ENCODE measurements at regions not wholly inside any gene's neighbourhood (a gene's known extent, or its start where the extent isn't known, plus 50 kb on each side); places are given as distances from the start of the nearest gene placed in this dataset.

DNA sequence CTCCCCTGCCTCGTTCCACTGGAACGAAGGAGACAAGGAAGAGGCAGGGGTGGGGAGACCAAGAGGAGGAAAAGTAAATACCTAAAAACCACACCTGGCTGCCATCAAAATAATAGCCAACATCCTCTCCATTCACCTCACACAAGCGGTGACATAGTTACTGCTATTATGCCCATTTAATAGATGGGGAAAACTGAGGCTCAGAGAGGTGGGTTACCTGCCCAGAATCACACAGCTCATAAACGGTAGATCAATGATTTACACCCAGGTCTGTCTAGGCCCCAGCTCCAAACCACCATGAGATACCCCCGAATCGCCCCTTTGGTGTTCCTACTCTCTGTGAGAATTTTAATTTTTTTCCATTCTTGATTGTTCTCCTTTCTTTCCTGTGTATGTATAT lies 253.8 kb downstream of the BMP7 start:
- no peaks in the 10 kb centered on the region for H3K79me2 ChIP-seq (ENCODE audit: low read depth)
- no peak overlapping the region for H3K9ac ChIP-seq
- peaks cover 39% of the 10 kb centered on the region for H3K4me1 ChIP-seq
- H3K9me3 Mint-ChIP-seq, result no peaks in the 10 kb centered on the region
- no peaks in the 10 kb centered on the region for H4K20me1 ChIP-seq (ENCODE audit: low read depth)
- H3K4me3 ChIP-seq, result no peak overlapping the region
- no peak for DNase-seq (ENCODE audit: low spot score)
- peaks cover 15% of the 10 kb centered on the region for H3F3A ChIP-seq (ENCODE audit: low read depth)
- no peak overlapping the region for H2AFZ ChIP-seq (replicated peaks)
- no peak for TF ChIP-seq EZH2 (IDR thresholded peaks at IDR 0.05)
- no peak for TF ChIP-seq EZH2phosphoT487 (IDR thresholded peaks at IDR 0.05)
- TF ChIP-seq, protein P1, sequence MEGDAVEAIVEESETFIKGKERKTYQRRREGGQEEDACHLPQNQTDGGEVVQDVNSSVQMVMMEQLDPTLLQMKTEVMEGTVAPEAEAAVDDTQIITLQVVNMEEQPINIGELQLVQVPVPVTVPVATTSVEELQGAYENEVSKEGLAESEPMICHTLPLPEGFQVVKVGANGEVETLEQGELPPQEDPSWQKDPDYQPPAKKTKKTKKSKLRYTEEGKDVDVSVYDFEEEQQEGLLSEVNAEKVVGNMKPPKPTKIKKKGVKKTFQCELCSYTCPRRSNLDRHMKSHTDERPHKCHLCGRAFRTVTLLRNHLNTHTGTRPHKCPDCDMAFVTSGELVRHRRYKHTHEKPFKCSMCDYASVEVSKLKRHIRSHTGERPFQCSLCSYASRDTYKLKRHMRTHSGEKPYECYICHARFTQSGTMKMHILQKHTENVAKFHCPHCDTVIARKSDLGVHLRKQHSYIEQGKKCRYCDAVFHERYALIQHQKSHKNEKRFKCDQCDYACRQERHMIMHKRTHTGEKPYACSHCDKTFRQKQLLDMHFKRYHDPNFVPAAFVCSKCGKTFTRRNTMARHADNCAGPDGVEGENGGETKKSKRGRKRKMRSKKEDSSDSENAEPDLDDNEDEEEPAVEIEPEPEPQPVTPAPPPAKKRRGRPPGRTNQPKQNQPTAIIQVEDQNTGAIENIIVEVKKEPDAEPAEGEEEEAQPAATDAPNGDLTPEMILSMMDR (IDR thresholded peaks at IDR 0.05), result no peak
- peaks cover 42% of the 10 kb centered on the region for H3K4me1 Mint-ChIP-seq
- no peaks in the 10 kb centered on the region for H3K9me3 ChIP-seq (ENCODE audit: low read depth)
- peaks cover 45% of the 10 kb centered on the region for H3K27me3 Mint-ChIP-seq (ENCODE audit: insufficient read depth, low read depth)
- no peak overlapping the region for H3K27ac ChIP-seq
- H3K27me3 ChIP-seq, result peaks cover 30% of the 10 kb centered on the region
- no peaks in the 10 kb centered on the region for H3K36me3 ChIP-seq
- no peak overlapping the region for H3K27ac Mint-ChIP-seq
- peak overlapping the region; percentile 20 for H3K4me3 Mint-ChIP-seq
- H3K36me3 Mint-ChIP-seq, result no peaks in the 10 kb centered on the region
- no peak overlapping the region for H3K4me2 ChIP-seq

DNA sequence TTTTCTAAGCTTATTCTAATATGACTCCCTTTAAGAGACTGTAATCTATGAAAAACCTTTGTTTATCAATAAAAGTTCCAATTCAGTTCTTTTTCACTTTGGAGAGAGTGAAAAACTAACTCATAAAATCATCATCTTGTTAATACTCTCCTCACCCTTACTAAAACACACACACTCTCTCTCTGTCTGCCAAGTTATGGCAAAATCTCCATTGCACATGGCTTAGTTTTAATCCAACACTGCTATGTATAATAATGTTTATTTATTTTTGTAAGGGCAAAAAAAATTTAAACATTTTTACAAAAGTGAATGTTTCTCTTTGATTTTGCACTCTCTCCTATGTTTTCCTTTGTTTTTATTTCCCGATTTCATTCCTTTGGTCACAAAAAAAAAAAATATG lies 253.2 kb downstream of the BMP7 start:
- Histone ChIP-seq H3K9ac (no peak overlapping the region), H3K4me1 (peaks cover 39% of the 10 kb centered on the region), H2AFZ (replicated peaks) (no peak overlapping the region), H3K9me3 (ENCODE audit: low read depth) (no peaks in the 10 kb centered on the region), H3F3A (ENCODE audit: low read depth) (peaks cover 10% of the 10 kb centered on the region), H3K79me2 (ENCODE audit: low read depth) (no peaks in the 10 kb centered on the region), H3K27me3 (peaks cover 30% of the 10 kb centered on the region), H4K20me1 (ENCODE audit: low read depth) (no peaks in the 10 kb centered on the region), H3K27ac (no peak overlapping the region), H3K36me3 (no peaks in the 10 kb centered on the region), H3K4me2 (peak overlapping the region; percentile 83), H3K4me3 (no peak overlapping the region)
- H3K9me3 Mint-ChIP-seq, result no peaks in the 10 kb centered on the region
- H3K4me1 Mint-ChIP-seq, result peaks cover 42% of the 10 kb centered on the region
- H3K4me3 Mint-ChIP-seq, result no peak overlapping the region
- no peaks in the 10 kb centered on the region for H3K36me3 Mint-ChIP-seq
- H3K27me3 Mint-ChIP-seq (ENCODE audit: insufficient read depth, low read depth), result peaks cover 45% of the 10 kb centered on the region
- DNase-seq (ENCODE audit: low spot score), result no peak
- no peak overlapping the region for H3K27ac Mint-ChIP-seq
- TF ChIP-seq EZH2 (IDR thresholded peaks at IDR 0.05), result no peak

DNA sequence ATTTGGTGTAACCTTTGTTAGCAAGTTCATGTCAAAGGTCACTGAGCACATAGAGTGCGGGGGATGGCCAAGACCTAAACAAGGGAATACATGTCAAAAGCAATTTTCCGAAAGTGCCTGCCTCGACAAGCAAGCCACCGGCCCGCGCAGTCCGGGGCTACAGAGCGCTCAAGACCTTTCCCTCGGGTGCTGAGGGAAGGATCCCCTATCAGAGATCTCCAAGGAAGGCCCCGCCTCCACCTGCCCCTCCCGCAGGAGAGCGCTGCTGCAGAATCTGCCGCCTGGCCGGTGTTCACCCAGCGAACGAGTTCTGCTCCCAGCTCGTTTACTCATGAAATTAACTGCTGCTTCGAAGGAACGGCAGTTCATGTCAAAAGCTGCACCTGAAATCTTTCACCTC lies 252.7 kb downstream of the BMP7 start:
- Histone ChIP-seq H3K4me3 (peak overlapping the region; percentile 39), H3K4me2 (peak overlapping the region; percentile 83)

DNA sequence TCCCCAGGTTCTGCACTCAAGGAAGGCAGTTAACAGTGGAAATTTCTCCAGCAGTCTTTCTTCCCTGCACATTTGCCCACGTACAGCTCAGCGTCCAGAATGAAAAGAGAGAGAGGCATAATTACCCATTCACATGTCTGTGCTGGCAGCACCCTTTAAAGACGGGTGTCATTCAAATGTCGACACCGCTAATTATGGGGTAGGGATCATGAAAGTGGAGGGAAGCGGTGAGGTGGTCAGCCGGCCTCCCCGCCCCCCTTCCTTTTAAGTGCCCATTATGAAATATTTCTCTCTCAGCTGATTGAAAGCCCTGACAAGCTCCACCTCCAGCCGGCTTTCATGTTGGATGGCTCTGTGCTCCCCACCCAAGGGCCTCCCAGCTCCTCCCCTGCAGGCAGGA lies 246.1 kb downstream of the BMP7 start:
- Histone ChIP-seq H3K36me3 (no peaks in the 10 kb centered on the region), H3F3A (ENCODE audit: low read depth) (no peaks in the 10 kb centered on the region), H3K9me3 (ENCODE audit: low read depth) (no peaks in the 10 kb centered on the region), H3K79me2 (ENCODE audit: low read depth) (no peaks in the 10 kb centered on the region), H3K4me1 (peaks cover 20% of the 10 kb centered on the region), H3K27ac (no peak overlapping the region), H3K9ac (no peak overlapping the region), H4K20me1 (ENCODE audit: low read depth) (no peaks in the 10 kb centered on the region), H3K4me3 (no peak overlapping the region), H3K4me2 (no peak overlapping the region), H2AFZ (replicated peaks) (no peak overlapping the region), H3K27me3 (peaks cover 4% of the 10 kb centered on the region)
- no peak for TF ChIP-seq EZH2phosphoT487 (IDR thresholded peaks at IDR 0.05)
- TF ChIP-seq EZH2 (IDR thresholded peaks at IDR 0.05), result no peak
- TF ChIP-seq, protein P1 (IDR thresholded peaks at IDR 0.05), result no peak
- H3K4me1 Mint-ChIP-seq, result peaks cover 35% of the 10 kb centered on the region
- peaks cover 7% of the 10 kb centered on the region for H3K9me3 Mint-ChIP-seq
- H3K4me3 Mint-ChIP-seq, result no peak overlapping the region
- peaks cover 23% of the 10 kb centered on the region for H3K27me3 Mint-ChIP-seq (ENCODE audit: insufficient read depth, low read depth)
- no peaks in the 10 kb centered on the region for H3K36me3 Mint-ChIP-seq
- DNase-seq (ENCODE audit: low spot score), result no peak
- H3K27ac Mint-ChIP-seq, result no peak overlapping the region

More for the DNA sequence above, 252.7 kb downstream of the BMP7 start:
- peaks cover 36% of the 10 kb centered on the region for H3K4me1 ChIP-seq
- H3F3A ChIP-seq (ENCODE audit: low read depth), result peaks cover 8% of the 10 kb centered on the region
- Mint-ChIP-seq H3K27ac (no peak overlapping the region), H3K4me3 (peak overlapping the region; percentile 61), H3K4me1 (peaks cover 44% of the 10 kb centered on the region), H3K9me3 (no peaks in the 10 kb centered on the region), H3K36me3 (no peaks in the 10 kb centered on the region), H3K27me3 (ENCODE audit: insufficient read depth, low read depth) (peaks cover 45% of the 10 kb centered on the region)
- H3K79me2 ChIP-seq (ENCODE audit: low read depth), result no peaks in the 10 kb centered on the region
- H2AFZ ChIP-seq (replicated peaks), result peak overlapping the region; percentile 58
- DNase-seq (ENCODE audit: low spot score), result peak; percentile 83
- H3K36me3 ChIP-seq, result no peaks in the 10 kb centered on the region
- no peaks in the 10 kb centered on the region for H3K9me3 ChIP-seq (ENCODE audit: low read depth)
- no peak for TF ChIP-seq EZH2 (IDR thresholded peaks at IDR 0.05)
- TF ChIP-seq, protein P1 (IDR thresholded peaks at IDR 0.05), result no peak
- no peak for TF ChIP-seq EZH2phosphoT487 (IDR thresholded peaks at IDR 0.05)
- H4K20me1 ChIP-seq (ENCODE audit: low read depth), result no peaks in the 10 kb centered on the region
- peaks cover 30% of the 10 kb centered on the region for H3K27me3 ChIP-seq
- H3K9ac ChIP-seq, result no peak overlapping the region
- H3K27ac ChIP-seq, result no peak overlapping the region
